Epithelial cell of prostate (primary cell): ENCODE measurements at regions not wholly inside any gene's neighbourhood (a gene's known extent, or its start where the extent isn't known, plus 50 kb on each side); places are given as distances from the start of the nearest gene placed in this dataset.
"Not testable (repeated sequence)": the region's sequence is repeated elsewhere in the genome, so short reads cannot be mapped to it uniquely, and the experiment has no call there.

ENCODE experiments used
- DNase-seq: peaks from one replicate; pipeline ENCODE4 v3.0.0-alpha.2; 2011; ENCODE audit warnings: low read depth, low spot score
- H3K27ac ChIP-seq: fragments of 450-650 bp; 2 replicates; pipeline ENCODE4 v1.5.1; 2017; ENCODE audit warnings: mild to moderate bottlenecking

- no peak overlapping the region for H3K27ac ChIP-seq
- no peak for DNase-seq
Observed at GRCh38 chr21:21971384-21971783, 973.2 kb downstream of the NCAM2 start.

GRCh38 chr21:21973806-21974205 lies 975.6 kb downstream of the NCAM2 start:
- DNase-seq, result no peak
- no peak overlapping the region for H3K27ac ChIP-seq

DNA sequence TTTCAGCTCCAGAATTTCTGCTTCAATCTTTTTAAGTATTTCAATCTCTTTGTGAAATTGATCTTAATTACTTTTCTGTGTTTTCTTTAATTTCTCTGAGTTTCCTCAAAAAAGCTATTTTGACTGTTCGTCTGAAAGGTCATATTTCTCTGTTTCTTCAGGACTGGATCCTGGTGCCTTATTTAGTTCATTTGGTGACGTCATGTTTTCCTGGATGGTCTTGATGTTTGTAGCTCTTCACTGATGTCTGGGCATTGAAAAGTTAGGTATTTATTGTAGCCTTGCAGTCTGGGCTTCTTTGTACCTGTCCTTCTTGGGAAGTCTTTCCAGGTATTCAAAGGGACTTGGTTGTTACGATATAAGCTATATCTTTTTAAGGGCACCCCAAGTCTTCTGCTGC lies 998.7 kb downstream of the NCAM2 start:
- no peak overlapping the region for H3K27ac ChIP-seq
- no peak for DNase-seq

DNA sequence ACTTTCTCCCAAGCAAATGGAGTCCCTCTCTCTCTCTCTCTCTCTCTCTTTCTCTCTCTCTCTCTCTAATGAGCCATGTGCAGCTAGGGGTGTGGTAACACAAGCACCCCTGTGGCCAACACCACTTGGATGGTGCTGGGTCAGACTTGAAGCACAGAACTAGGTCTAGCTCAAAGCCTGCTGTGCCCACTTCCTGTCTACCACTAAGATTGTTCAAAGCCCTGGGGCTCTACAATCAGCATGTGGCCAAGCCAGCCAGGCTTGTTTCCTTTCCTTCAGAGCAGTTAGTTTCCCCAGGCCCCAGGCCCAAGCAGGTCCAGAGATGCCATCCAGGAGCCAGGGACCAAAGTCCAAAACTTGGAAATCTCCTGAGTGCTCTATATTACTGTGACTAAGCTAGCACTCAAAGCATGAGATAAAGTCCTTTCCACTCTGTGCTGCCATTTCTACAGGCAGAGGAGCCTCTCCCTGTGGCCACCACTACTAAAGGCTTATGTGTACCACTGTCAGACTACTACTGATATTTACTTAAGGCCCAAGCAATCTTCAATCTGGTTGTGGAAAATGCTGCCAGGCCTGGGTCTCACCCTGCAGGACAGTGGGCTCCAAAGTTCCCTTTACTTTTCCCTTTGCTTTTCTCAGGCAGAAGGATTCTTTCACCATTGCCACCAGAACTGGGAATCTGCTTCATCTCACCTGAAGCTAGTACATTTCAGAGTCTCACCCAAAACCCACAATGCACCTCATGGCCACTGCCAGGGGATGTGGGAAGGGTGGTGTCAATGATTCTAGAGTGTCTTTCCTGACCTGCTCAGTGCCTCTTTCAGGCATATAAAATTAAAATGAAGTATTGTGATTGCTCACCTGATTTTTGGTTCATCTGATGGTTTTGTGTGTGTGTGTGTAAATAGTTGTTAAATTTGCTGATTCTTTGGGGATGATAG lies 999.5 kb downstream of the NCAM2 start:
- DNase-seq, result no peak
- H3K27ac ChIP-seq, result no peak overlapping the region

DNA sequence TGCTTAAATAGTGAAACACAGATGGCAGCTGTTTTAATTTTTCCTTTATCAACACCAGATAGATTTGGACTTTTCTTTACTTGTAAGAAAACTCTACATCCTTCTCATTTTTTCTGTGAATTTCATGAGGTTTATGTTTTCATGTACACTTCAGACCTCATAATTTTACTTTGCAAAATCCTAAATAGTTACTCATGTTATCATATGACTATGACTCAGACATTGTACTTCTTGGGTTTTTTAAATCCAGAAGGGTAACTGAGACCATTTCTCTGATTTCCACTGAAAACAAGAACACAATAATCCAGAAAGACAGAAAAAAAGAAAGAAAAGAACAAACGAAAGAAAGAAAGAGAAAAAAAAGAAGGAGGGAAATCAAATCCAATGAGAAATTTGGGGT lies 1021.6 kb downstream of the NCAM2 start:
- H3K27ac ChIP-seq, result no peak overlapping the region
- no peak for DNase-seq

DNA sequence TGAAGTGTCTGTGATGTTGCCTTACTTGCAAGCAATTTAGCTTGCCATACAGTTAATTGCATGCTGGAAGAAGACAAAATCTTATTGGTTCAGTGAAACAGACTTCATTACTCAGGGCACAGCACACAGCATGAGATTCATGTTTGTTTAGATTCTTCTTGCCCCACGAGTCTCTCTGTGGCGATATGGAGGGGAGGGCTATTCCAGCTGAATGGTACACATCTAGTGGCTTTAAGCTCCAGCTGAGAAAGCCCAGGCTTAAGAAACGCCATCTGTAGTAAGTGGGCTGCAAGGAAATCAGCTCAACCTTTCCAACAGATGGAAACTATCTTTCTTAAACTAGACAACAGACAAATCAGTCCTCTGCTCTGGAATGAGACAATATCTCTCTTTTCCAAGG lies 1022.0 kb downstream of the NCAM2 start:
- DNase-seq, result no peak
- no peak overlapping the region for H3K27ac ChIP-seq

GRCh38 chr21:22023896-22024295 lies 1025.7 kb downstream of the NCAM2 start:
- H3K27ac ChIP-seq, DNase-seq: not testable (repeated sequence)

- no peak overlapping the region for H3K27ac ChIP-seq
- DNase-seq, result no peak
Observed at GRCh38 chr21:22044431-22044830, 1046.2 kb downstream of the NCAM2 start.

GRCh38 chr21:22046576-22046975 lies 1048.4 kb downstream of the NCAM2 start:
- no peak overlapping the region for H3K27ac ChIP-seq
- no peak for DNase-seq

GRCh38 chr21:22056904-22057303 lies 1058.7 kb downstream of the NCAM2 start:
- no peak for DNase-seq

GRCh38 chr21:22062472-22063139 lies 1064.4 kb downstream of the NCAM2 start:
- no peak for DNase-seq
- H3K27ac ChIP-seq, result no peak overlapping the region

More at GRCh38 chr21:22056904-22057303, 1058.7 kb downstream of the NCAM2 start:
- no peak overlapping the region for H3K27ac ChIP-seq

- H3K27ac ChIP-seq, result no peak overlapping the region
- DNase-seq, result no peak
Observed at GRCh38 chr21:22063140-22063539, 1064.9 kb downstream of the NCAM2 start.

GRCh38 chr21:22076471-22076870 lies 1078.3 kb downstream of the NCAM2 start:
- no peak overlapping the region for H3K27ac ChIP-seq
- no peak for DNase-seq

- H3K27ac ChIP-seq, result no peak overlapping the region
- DNase-seq, result no peak
Observed at GRCh38 chr21:22083899-22084298, 1085.7 kb downstream of the NCAM2 start.

DNA sequence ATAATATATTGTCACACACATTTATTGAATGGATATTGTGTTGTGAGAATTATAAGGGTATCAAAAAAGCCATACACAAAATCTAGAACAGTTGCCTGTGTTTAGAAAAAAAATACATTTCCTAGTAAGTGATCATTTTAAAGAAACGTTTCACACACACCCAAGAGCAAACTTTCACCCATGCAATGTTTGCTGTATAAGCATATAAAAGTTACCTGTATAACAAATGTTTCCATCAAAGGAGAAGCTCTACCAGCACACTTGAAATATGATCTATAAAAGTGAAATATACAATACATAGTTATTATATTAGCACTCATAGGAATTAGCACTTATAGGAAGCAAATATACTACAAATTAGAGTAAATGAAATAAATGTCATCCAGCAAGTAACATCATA lies 1098.1 kb downstream of the NCAM2 start:
- no peak for DNase-seq
- no peak overlapping the region for H3K27ac ChIP-seq

DNA sequence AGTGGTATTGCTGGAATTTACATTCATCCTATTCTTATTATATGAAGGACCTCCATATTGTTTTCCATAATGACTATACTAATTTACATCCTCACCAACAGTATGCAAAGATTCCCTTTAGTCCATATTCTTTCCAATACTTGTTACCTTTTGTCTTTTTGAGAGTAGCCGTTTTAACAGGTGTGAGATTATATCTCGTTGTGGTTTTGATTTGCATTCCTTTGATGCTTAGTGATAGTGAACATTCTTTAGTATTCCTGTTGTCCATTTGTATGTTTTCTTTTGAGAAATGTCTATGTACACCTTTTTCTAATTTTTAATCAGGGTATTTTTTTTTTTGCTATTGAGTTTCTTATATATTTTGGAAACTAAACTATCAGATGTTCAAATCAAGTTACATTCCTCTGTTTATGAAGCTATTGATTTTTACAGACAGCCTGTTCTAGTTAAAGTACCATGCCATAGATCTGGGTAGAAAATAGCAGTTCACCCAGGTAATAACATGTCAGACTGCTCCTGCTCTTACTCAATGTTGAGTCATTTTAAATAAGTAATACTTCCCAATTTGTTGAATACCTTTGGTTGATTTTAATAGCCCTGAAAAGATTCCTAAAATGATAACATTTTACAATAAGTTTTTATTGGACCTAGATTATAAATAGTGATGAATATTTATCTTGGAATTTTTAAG lies 1108.7 kb downstream of the NCAM2 start:
- no peak for DNase-seq

GRCh38 chr21:22115746-22116145 lies 1117.5 kb downstream of the NCAM2 start:
- H3K27ac ChIP-seq, result no peak overlapping the region
- DNase-seq, result no peak

More for the DNA sequence above, 1108.7 kb downstream of the NCAM2 start:
- no peak overlapping the region for H3K27ac ChIP-seq

- no peak for DNase-seq
- H3K27ac ChIP-seq, result no peak overlapping the region
Observed at GRCh38 chr21:22120616-22121266, 1122.5 kb downstream of the NCAM2 start.

DNA sequence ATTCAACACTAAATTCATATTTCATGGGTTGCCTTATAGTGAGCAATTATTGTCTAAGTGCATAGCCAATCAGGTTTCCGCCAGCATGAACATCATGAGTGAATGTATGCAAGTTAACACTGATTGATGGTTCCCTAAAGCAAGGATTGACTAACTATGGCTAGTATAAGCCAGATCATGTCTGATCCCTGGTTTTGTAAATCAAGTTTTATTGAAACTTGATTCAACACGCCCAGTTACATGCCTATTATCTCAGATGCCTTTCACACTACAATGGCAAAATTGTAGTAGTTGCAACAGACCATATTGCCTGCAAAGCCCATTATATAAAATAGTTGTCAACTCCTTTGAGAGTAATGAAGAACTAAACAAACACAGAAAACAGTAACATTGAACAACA lies 1127.4 kb downstream of the NCAM2 start:
- no peak for DNase-seq
- no peak overlapping the region for H3K27ac ChIP-seq

- DNase-seq, result no peak
- no peak overlapping the region for H3K27ac ChIP-seq
Observed at GRCh38 chr21:22128671-22129070, 1130.5 kb downstream of the NCAM2 start.
